HL-60 (cell line): ENCODE measurements at regions not wholly inside any gene's neighbourhood (a gene's known extent, or its start where the extent isn't known, plus 50 kb on each side); places are given as distances from the start of the nearest gene placed in this dataset.

Source experiments
- GABPA ChIP-seq: IDR thresholded peaks from 2 replicates; pipeline ENCODE4 v1.6.1; 2012; ENCODE audit warnings: low read depth
- POLR2AphosphoS5 ChIP-seq: IDR thresholded peaks from 2 replicates; pipeline ENCODE4 v1.6.1; 2012; ENCODE audit warnings: low read depth
- TF ChIP-seq, protein P1 (sequence below): IDR thresholded peaks from one replicate; pipeline ENCODE4 v1.5.1; 2011; ENCODE audit warnings: low read length, control low read depth, inconsistent platforms; ENCODE audit not compliant: insufficient read depth
- TF ChIP-seq, protein P2 (sequence below): IDR thresholded peaks from 2 replicates; pipeline ENCODE4 v1.6.1; 2012; ENCODE audit warnings: low read depth; ENCODE audit not compliant: insufficient replicate concordance

DNA sequence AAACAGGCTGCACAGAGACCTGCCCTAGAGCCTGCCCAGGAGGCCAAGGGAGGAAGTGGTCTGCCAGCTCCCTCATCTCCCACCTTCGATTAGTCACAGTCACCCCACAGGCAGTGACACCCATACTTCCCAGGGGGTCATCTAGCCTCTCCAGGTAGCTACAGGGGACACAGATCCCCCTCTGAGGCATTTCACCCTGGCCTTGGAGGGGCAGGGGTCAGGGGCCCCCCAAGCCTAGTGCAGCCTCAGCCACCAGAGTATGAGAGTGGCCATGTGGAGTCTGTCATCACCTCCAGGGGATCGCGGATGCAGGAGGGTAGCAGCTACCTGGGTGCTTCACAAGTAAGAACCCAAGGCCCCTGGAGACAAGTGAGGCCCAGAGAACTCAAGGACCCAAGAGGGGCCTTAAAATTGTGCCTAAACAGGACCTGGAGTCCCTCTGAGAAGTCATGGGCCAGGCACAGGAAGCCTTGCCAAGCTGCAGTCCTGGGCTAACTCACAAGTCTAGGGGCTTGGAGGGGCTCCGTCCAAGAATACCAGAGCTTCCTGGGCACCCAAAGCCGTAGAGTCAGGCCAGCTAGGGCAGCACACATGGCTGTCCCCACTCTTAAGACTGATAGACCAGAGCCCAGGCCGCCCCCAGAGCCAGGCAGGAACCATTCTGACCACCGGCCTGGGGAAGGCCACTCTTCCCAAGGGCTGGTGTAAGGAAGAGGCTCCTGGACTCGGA is 354.3 kb upstream of the ID2 start:
- TF ChIP-seq, protein P1, sequence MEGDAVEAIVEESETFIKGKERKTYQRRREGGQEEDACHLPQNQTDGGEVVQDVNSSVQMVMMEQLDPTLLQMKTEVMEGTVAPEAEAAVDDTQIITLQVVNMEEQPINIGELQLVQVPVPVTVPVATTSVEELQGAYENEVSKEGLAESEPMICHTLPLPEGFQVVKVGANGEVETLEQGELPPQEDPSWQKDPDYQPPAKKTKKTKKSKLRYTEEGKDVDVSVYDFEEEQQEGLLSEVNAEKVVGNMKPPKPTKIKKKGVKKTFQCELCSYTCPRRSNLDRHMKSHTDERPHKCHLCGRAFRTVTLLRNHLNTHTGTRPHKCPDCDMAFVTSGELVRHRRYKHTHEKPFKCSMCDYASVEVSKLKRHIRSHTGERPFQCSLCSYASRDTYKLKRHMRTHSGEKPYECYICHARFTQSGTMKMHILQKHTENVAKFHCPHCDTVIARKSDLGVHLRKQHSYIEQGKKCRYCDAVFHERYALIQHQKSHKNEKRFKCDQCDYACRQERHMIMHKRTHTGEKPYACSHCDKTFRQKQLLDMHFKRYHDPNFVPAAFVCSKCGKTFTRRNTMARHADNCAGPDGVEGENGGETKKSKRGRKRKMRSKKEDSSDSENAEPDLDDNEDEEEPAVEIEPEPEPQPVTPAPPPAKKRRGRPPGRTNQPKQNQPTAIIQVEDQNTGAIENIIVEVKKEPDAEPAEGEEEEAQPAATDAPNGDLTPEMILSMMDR = no peak
- no peak for TF ChIP-seq POLR2AphosphoS5
- TF ChIP-seq, protein P2, sequence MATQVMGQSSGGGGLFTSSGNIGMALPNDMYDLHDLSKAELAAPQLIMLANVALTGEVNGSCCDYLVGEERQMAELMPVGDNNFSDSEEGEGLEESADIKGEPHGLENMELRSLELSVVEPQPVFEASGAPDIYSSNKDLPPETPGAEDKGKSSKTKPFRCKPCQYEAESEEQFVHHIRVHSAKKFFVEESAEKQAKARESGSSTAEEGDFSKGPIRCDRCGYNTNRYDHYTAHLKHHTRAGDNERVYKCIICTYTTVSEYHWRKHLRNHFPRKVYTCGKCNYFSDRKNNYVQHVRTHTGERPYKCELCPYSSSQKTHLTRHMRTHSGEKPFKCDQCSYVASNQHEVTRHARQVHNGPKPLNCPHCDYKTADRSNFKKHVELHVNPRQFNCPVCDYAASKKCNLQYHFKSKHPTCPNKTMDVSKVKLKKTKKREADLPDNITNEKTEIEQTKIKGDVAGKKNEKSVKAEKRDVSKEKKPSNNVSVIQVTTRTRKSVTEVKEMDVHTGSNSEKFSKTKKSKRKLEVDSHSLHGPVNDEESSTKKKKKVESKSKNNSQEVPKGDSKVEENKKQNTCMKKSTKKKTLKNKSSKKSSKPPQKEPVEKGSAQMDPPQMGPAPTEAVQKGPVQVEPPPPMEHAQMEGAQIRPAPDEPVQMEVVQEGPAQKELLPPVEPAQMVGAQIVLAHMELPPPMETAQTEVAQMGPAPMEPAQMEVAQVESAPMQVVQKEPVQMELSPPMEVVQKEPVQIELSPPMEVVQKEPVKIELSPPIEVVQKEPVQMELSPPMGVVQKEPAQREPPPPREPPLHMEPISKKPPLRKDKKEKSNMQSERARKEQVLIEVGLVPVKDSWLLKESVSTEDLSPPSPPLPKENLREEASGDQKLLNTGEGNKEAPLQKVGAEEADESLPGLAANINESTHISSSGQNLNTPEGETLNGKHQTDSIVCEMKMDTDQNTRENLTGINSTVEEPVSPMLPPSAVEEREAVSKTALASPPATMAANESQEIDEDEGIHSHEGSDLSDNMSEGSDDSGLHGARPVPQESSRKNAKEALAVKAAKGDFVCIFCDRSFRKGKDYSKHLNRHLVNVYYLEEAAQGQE = no peak
- no peak for TF ChIP-seq GABPA
